Uterus (tissue), 2 donors: ENCODE measurements at regions not wholly inside any gene's neighbourhood (a gene's known extent, or its start where the extent isn't known, plus 50 kb on each side); places are given as distances from the start of the nearest gene placed in this dataset.
"Not testable (repeated sequence)": the region's sequence is repeated elsewhere in the genome, so short reads cannot be mapped to it uniquely, and the experiment has no call there.

ENCODE experiments used
- CTCF ChIP-seq, 4 experiments: fragments of 200-600 bp in 2 of 4; fragments of 450-650 bp in 2 of 4; sonication (generic) in 2 of 4; IDR thresholded peaks; one replicate each; pipeline ENCODE4 v1.5.1; 2016 to 2019; ENCODE audit warnings: antibody characterized with exemption in 4 of 4, mild to moderate bottlenecking in 2 of 4, moderate library complexity in 1 of 4
- POLR2A ChIP-seq, 2 donors: fragments of 450-650 bp; IDR thresholded peaks; one replicate each; pipeline ENCODE4 v1.6.1; 2016; ENCODE audit warnings: antibody characterized with exemption in 2 of 2, mild to moderate bottlenecking in 1 of 2, moderate library complexity in 1 of 2

GRCh38 chr14:98009177-98009576 is 1212.0 kb downstream of the VRK1 start:
- TF ChIP-seq CTCF, POLR2A (IDR thresholded peaks at IDR 0.05): not testable (repeated sequence)
